A673 (cell line): ENCODE measurements at regions not wholly inside any gene's neighbourhood (a gene's known extent, or its start where the extent isn't known, plus 50 kb on each side); places are given as distances from the start of the nearest gene placed in this dataset.
"Not testable (repeated sequence)": the region's sequence is repeated elsewhere in the genome, so short reads cannot be mapped to it uniquely, and the experiment has no call there.

Source experiments
- BruUV-seq: library from RNA; stranded (reverse); fragments of 400-500 nt; replicated peaks from 2 replicates; lab custom pipeline; 2021; lab: Mats Ljungman, UMichigan
- CTCF ChIA-PET: fragments of 300-600 bp; sonication (Branson Sonifier 250); formaldehyde crosslinking; loops from one replicate; lab custom pipeline; 2022; ENCODE audit warnings: antibody characterized with exemption; lab: Charles Lee
- POLR2A ChIA-PET: fragments of 300-600 bp; sonication (Branson Sonifier 250); formaldehyde crosslinking; loops from one replicate; lab custom pipeline; 2022; ENCODE audit warnings: antibody characterized with exemption; ENCODE audit not compliant: low non-redundant PET; lab: Charles Lee
- DNase-seq: peaks from one replicate; pipeline ENCODE4 v3.0.0-alpha.2; 2015; ENCODE audit warnings: low spot score
- H3K27ac ChIP-seq: fragments of 200-600 bp; sonication (generic); 2 replicates; pipeline ENCODE4 v1.5.1; 2016; ENCODE audit warnings: mixed run types, low read depth, mild to moderate bottlenecking, mixed read lengths, antibody characterized with exemption, low read length; ENCODE audit not compliant: poor library complexity, severe bottlenecking
- H3K27me3 ChIP-seq: fragments of 200-600 bp; sonication (generic); replicated peaks from 2 replicates; pipeline ENCODE4 v1.6.1; 2017; ENCODE audit warnings: mixed run types, low read depth, mild to moderate bottlenecking, mixed read lengths, antibody characterized with exemption, low read length; ENCODE audit not compliant: insufficient read depth, poor library complexity
- H3K36me3 ChIP-seq: fragments of 200-600 bp; sonication (generic); 2 replicates; pipeline ENCODE4 v1.6.1; 2016; ENCODE audit warnings: mixed run types, mild to moderate bottlenecking, mixed read lengths, antibody characterized with exemption, low read length; ENCODE audit not compliant: insufficient read depth, poor library complexity, severe bottlenecking
- H3K4me1 ChIP-seq: fragments of 200-600 bp; sonication (generic); 2 replicates; pipeline ENCODE4 v1.6.1; 2017; ENCODE audit warnings: mixed run types, mild to moderate bottlenecking, mixed read lengths, antibody characterized with exemption, low read length; ENCODE audit not compliant: insufficient read depth, poor library complexity, severe bottlenecking
- H3K4me3 ChIP-seq: fragments of 200-600 bp; sonication (generic); 2 replicates; pipeline ENCODE4 v1.5.1; 2016; ENCODE audit warnings: low read depth, mixed run types, mild to moderate bottlenecking, mixed read lengths, low read length; ENCODE audit not compliant: poor library complexity, severe bottlenecking
- H3K9me3 ChIP-seq: fragments of 200-600 bp; sonication (generic); 2 replicates; pipeline ENCODE4 v1.6.1; 2016; ENCODE audit warnings: mixed run types, low read depth, mild to moderate bottlenecking, mixed read lengths, antibody characterized with exemption, low read length; ENCODE audit not compliant: poor library complexity, severe bottlenecking
- CTCF ChIP-seq: fragments of 300-800, 200-600 bp; sonication (generic); conservative IDR thresholded peaks from 2 replicates; pipeline ENCODE4 v1.5.1; 2017; ENCODE audit warnings: low read depth, mild to moderate bottlenecking, antibody characterized with exemption, low read length, moderate library complexity, mixed read lengths
- EZH2 ChIP-seq: fragments of 200-600 bp; sonication (generic); IDR thresholded peaks from 2 replicates; pipeline ENCODE4 v1.6.1; 2017; ENCODE audit warnings: borderline replicate concordance, low read depth, mild to moderate bottlenecking, mixed read lengths, antibody characterized with exemption, low read length; ENCODE audit not compliant: poor library complexity, severe bottlenecking
- intact Hi-C: fragments of 100-400 bp; cut with micrococcal nuclease; formaldehyde crosslinking; loops from one replicate; pipeline ENCODE4 v1.10.0; 2022; ENCODE audit not compliant: unreplicated experiment

- intact Hi-C loops = no loop called here
Observed at GRCh38 chr3:18188491-18188890, 236.6 kb downstream of the SATB1 start.

GRCh38 chr3:18185624-18186023 lies 239.5 kb downstream of the SATB1 start:
- H3K4me3 ChIP-seq = no peak overlapping the region
- DNase-seq = no peak
- H3K9me3 ChIP-seq = no peaks in the 10 kb centered on the region
- BruUV-seq = no TSS peak
- TF ChIP-seq CTCF (no peak), EZH2 (no peak)
- H3K4me1 ChIP-seq = no peaks in the 10 kb centered on the region
- ChIA-PET POLR2A (no interaction called here), CTCF (no interaction called here)
- H3K27ac ChIP-seq = no peak overlapping the region
- H3K27me3 ChIP-seq = no peaks in the 10 kb centered on the region
- intact Hi-C loops = no loop called here
- no peaks in the 10 kb centered on the region for H3K36me3 ChIP-seq

More at GRCh38 chr3:18188491-18188890, 236.6 kb downstream of the SATB1 start:
- no peak for DNase-seq
- Histone ChIP-seq H3K4me3 (no peak overlapping the region), H3K27ac (no peak overlapping the region), H3K4me1 (no peaks in the 10 kb centered on the region), H3K27me3 (no peaks in the 10 kb centered on the region), H3K36me3 (no peaks in the 10 kb centered on the region), H3K9me3 (no peaks in the 10 kb centered on the region)
- CTCF ChIA-PET = no interaction called here
- BruUV-seq = no TSS peak
- TF ChIP-seq CTCF (no peak), EZH2 (no peak)
- POLR2A ChIA-PET = no interaction called here

- H3K36me3 ChIP-seq, H3K4me1 ChIP-seq, CTCF ChIA-PET, BruUV-seq, POLR2A ChIA-PET, intact Hi-C loops, H3K27me3 ChIP-seq, H3K4me3 ChIP-seq, DNase-seq, H3K9me3 ChIP-seq, H3K27ac ChIP-seq: not testable (repeated sequence)
Observed at GRCh38 chr3:18182923-18183322, 242.2 kb downstream of the SATB1 start.

- Histone ChIP-seq H3K36me3 (no peaks in the 10 kb centered on the region), H3K27me3 (no peaks in the 10 kb centered on the region), H3K9me3 (no peaks in the 10 kb centered on the region), H3K4me1 (no peaks in the 10 kb centered on the region), H3K4me3 (no peak overlapping the region), H3K27ac (no peak overlapping the region)
- ChIA-PET POLR2A (no interaction called here), CTCF (no interaction called here)
- no TSS peak for BruUV-seq
- intact Hi-C loops = no loop called here
- TF ChIP-seq CTCF (no peak), EZH2 (no peak)
- no peak for DNase-seq
Observed at GRCh38 chr3:18179521-18179920, 245.6 kb downstream of the SATB1 start.
